ENCODE measurements at regions not wholly inside any gene's neighbourhood (a gene's known extent, or its start where the extent isn't known, plus 50 kb on each side); places are given as distances from the start of the nearest gene placed in this dataset.
"Not testable (repeated sequence)": the region's sequence is repeated elsewhere in the genome, so short reads cannot be mapped to it uniquely, and the experiment has no call there.

- Histone ChIP-seq H3K4me1 (ENCODE audit: control insufficient read depth in 2 of 2, insufficient read depth in 2 of 2, low read length in 2 of 2) (no peaks in the 10 kb centered on the region), H3K27ac (ENCODE audit: low read depth in 2 of 2, low read length in 2 of 2) (no peak overlapping the region), H3K36me3 (ENCODE audit: control insufficient read depth in 2 of 2, insufficient read depth in 2 of 2, low read length in 2 of 2) (no peaks in the 10 kb centered on the region), H3K4me3 (ENCODE audit: low read length in 2 of 2) (no peak overlapping the region), H3K9ac (ENCODE audit: low read depth in 1 of 2, low read length in 2 of 2) (no peak overlapping the region), H3K27me3 (ENCODE audit: control insufficient read depth in 2 of 2, insufficient read depth in 2 of 2, low read length in 2 of 2) (no peaks in the 10 kb centered on the region), H3K9me3 (ENCODE audit: control insufficient read depth in 2 of 2, low read length in 2 of 2) (no peaks in the 10 kb centered on the region)
Measured at GRCh38 chr5:92633875-92634487, 947.0 kb downstream of the NR2F1-AS1 start.

- no peak overlapping the region for H3K4me3 ChIP-seq (ENCODE audit: low read length in 2 of 2)
- no peaks in the 10 kb centered on the region for H3K36me3 ChIP-seq (ENCODE audit: control insufficient read depth in 2 of 2, insufficient read depth in 2 of 2, low read length in 2 of 2)
- no peaks in the 10 kb centered on the region for H3K9me3 ChIP-seq (ENCODE audit: control insufficient read depth in 2 of 2, low read length in 2 of 2)
- no peaks in the 10 kb centered on the region for H3K27me3 ChIP-seq (ENCODE audit: control insufficient read depth in 2 of 2, insufficient read depth in 2 of 2, low read length in 2 of 2)
- H3K4me1 ChIP-seq (ENCODE audit: control insufficient read depth in 2 of 2, insufficient read depth in 2 of 2, low read length in 2 of 2) = no peaks in the 10 kb centered on the region
- H3K27ac ChIP-seq (ENCODE audit: low read depth in 2 of 2, low read length in 2 of 2) = no peak overlapping the region
- H3K9ac ChIP-seq (ENCODE audit: low read depth in 1 of 2, low read length in 2 of 2) = no peak overlapping the region
Measured at GRCh38 chr5:92633176-92633575, 947.8 kb downstream of the NR2F1-AS1 start.

- not testable (repeated sequence) for H3K9me3 ChIP-seq (ENCODE audit: control insufficient read depth in 2 of 2, low read length in 2 of 2); H3K36me3 ChIP-seq (ENCODE audit: control insufficient read depth in 2 of 2, insufficient read depth in 2 of 2, low read length in 2 of 2); H3K4me3 ChIP-seq (ENCODE audit: low read length in 2 of 2); H3K9ac ChIP-seq (ENCODE audit: low read depth in 1 of 2, low read length in 2 of 2); H3K27me3 ChIP-seq (ENCODE audit: control insufficient read depth in 2 of 2, insufficient read depth in 2 of 2, low read length in 2 of 2); H3K4me1 ChIP-seq (ENCODE audit: control insufficient read depth in 2 of 2, insufficient read depth in 2 of 2, low read length in 2 of 2); H3K27ac ChIP-seq (ENCODE audit: low read depth in 2 of 2, low read length in 2 of 2)
Measured at GRCh38 chr5:92631237-92631701, 949.8 kb downstream of the NR2F1-AS1 start.

DNA sequence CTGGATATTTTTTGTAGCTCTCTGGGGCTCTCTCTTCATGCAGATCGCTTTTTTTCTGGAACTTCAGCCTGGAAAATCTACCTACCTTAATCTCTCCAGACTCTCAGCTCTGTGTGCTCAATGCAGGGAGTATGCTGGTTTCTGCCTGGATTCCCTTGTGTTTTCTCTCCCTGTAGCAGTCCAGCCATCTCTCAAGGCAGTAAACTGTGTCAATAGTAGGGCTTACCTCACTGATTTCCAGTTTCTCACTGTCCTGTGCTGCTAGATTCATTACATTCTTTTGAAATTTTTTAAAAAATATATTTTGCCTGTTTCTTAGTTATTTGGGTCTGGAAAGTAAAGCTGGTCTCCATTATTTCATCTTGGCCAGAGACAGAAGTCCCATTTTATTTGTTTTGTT lies 951.4 kb downstream of the NR2F1-AS1 start:
- Histone ChIP-seq H3K4me3 (ENCODE audit: low read length in 2 of 2) (no peak overlapping the region), H3K27me3 (ENCODE audit: control insufficient read depth in 2 of 2, insufficient read depth in 2 of 2, low read length in 2 of 2) (no peaks in the 10 kb centered on the region), H3K36me3 (ENCODE audit: control insufficient read depth in 2 of 2, insufficient read depth in 2 of 2, low read length in 2 of 2) (no peaks in the 10 kb centered on the region), H3K27ac (ENCODE audit: low read depth in 2 of 2, low read length in 2 of 2) (no peak overlapping the region), H3K9me3 (ENCODE audit: control insufficient read depth in 2 of 2, low read length in 2 of 2) (no peaks in the 10 kb centered on the region), H3K9ac (ENCODE audit: low read depth in 1 of 2, low read length in 2 of 2) (no peak overlapping the region), H3K4me1 (ENCODE audit: control insufficient read depth in 2 of 2, insufficient read depth in 2 of 2, low read length in 2 of 2) (no peaks in the 10 kb centered on the region)

GRCh38 chr5:92629000-92629399 lies 952.0 kb downstream of the NR2F1-AS1 start:
- Histone ChIP-seq H3K27ac (ENCODE audit: low read depth in 2 of 2, low read length in 2 of 2) (no peak overlapping the region), H3K4me3 (ENCODE audit: low read length in 2 of 2) (no peak overlapping the region), H3K36me3 (ENCODE audit: control insufficient read depth in 2 of 2, insufficient read depth in 2 of 2, low read length in 2 of 2) (no peaks in the 10 kb centered on the region)

GRCh38 chr5:92627186-92627585 lies 953.8 kb downstream of the NR2F1-AS1 start:
- H3K4me1 ChIP-seq (ENCODE audit: control insufficient read depth in 2 of 2, insufficient read depth in 2 of 2, low read length in 2 of 2) = no peaks in the 10 kb centered on the region
- H3K9ac ChIP-seq (ENCODE audit: low read depth in 1 of 2, low read length in 2 of 2) = no peak overlapping the region
- H3K36me3 ChIP-seq (ENCODE audit: control insufficient read depth in 2 of 2, insufficient read depth in 2 of 2, low read length in 2 of 2) = no peaks in the 10 kb centered on the region
- no peak overlapping the region for H3K4me3 ChIP-seq (ENCODE audit: low read length in 2 of 2)
- no peaks in the 10 kb centered on the region for H3K9me3 ChIP-seq (ENCODE audit: control insufficient read depth in 2 of 2, low read length in 2 of 2)
- H3K27me3 ChIP-seq (ENCODE audit: control insufficient read depth in 2 of 2, insufficient read depth in 2 of 2, low read length in 2 of 2) = no peaks in the 10 kb centered on the region
- H3K27ac ChIP-seq (ENCODE audit: low read depth in 2 of 2, low read length in 2 of 2) = no peak overlapping the region

More at GRCh38 chr5:92629000-92629399, 952.0 kb downstream of the NR2F1-AS1 start:
- no peaks in the 10 kb centered on the region for H3K4me1 ChIP-seq (ENCODE audit: control insufficient read depth in 2 of 2, insufficient read depth in 2 of 2, low read length in 2 of 2)
- no peaks in the 10 kb centered on the region for H3K9me3 ChIP-seq (ENCODE audit: control insufficient read depth in 2 of 2, low read length in 2 of 2)
- H3K9ac ChIP-seq (ENCODE audit: low read depth in 1 of 2, low read length in 2 of 2) = no peak overlapping the region
- no peaks in the 10 kb centered on the region for H3K27me3 ChIP-seq (ENCODE audit: control insufficient read depth in 2 of 2, insufficient read depth in 2 of 2, low read length in 2 of 2)

GRCh38 chr5:92616085-92616484 lies 964.9 kb downstream of the NR2F1-AS1 start:
- Histone ChIP-seq H3K9me3 (ENCODE audit: control insufficient read depth in 2 of 2, low read length in 2 of 2) (no peaks in the 10 kb centered on the region), H3K27ac (ENCODE audit: low read depth in 2 of 2, low read length in 2 of 2) (no peak overlapping the region), H3K9ac (ENCODE audit: low read depth in 1 of 2, low read length in 2 of 2) (no peak overlapping the region), H3K27me3 (ENCODE audit: control insufficient read depth in 2 of 2, insufficient read depth in 2 of 2, low read length in 2 of 2) (no peaks in the 10 kb centered on the region), H3K4me3 (ENCODE audit: low read length in 2 of 2) (no peak overlapping the region), H3K36me3 (ENCODE audit: control insufficient read depth in 2 of 2, insufficient read depth in 2 of 2, low read length in 2 of 2) (no peaks in the 10 kb centered on the region), H3K4me1 (ENCODE audit: control insufficient read depth in 2 of 2, insufficient read depth in 2 of 2, low read length in 2 of 2) (no peaks in the 10 kb centered on the region)

GRCh38 chr5:92613546-92613945 lies 967.5 kb downstream of the NR2F1-AS1 start:
- Histone ChIP-seq H3K27ac (ENCODE audit: low read depth in 2 of 2, low read length in 2 of 2) (no peak overlapping the region), H3K9ac (ENCODE audit: low read depth in 1 of 2, low read length in 2 of 2) (no peak overlapping the region), H3K36me3 (ENCODE audit: control insufficient read depth in 2 of 2, insufficient read depth in 2 of 2, low read length in 2 of 2) (no peaks in the 10 kb centered on the region), H3K4me3 (ENCODE audit: low read length in 2 of 2) (no peak overlapping the region), H3K9me3 (ENCODE audit: control insufficient read depth in 2 of 2, low read length in 2 of 2) (no peaks in the 10 kb centered on the region), H3K4me1 (ENCODE audit: control insufficient read depth in 2 of 2, insufficient read depth in 2 of 2, low read length in 2 of 2) (no peaks in the 10 kb centered on the region), H3K27me3 (ENCODE audit: control insufficient read depth in 2 of 2, insufficient read depth in 2 of 2, low read length in 2 of 2) (no peaks in the 10 kb centered on the region)

DNA sequence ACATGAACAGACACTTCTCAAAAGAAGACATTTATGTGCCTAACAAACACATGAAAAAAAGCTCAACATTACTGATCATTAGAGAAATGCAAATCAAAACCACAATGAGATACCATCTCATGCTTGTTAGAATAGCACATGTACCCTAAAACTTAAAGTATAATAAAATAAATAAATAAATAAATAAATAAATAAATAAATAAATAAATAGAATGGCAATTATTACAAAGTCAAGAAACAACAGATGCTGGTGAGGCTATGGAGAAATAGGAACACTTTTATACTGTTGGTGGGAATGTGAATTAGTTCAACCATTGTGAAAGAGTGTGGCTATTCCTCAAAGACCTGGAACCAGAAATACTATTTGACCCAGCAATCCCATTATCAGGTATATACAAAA lies 970.6 kb downstream of the NR2F1-AS1 start:
- not testable (repeated sequence) for H3K9me3 ChIP-seq (ENCODE audit: control insufficient read depth in 2 of 2, low read length in 2 of 2); H3K27me3 ChIP-seq (ENCODE audit: control insufficient read depth in 2 of 2, insufficient read depth in 2 of 2, low read length in 2 of 2); H3K27ac ChIP-seq (ENCODE audit: low read depth in 2 of 2, low read length in 2 of 2); H3K4me3 ChIP-seq (ENCODE audit: low read length in 2 of 2); H3K36me3 ChIP-seq (ENCODE audit: control insufficient read depth in 2 of 2, insufficient read depth in 2 of 2, low read length in 2 of 2); H3K9ac ChIP-seq (ENCODE audit: low read depth in 1 of 2, low read length in 2 of 2); H3K4me1 ChIP-seq (ENCODE audit: control insufficient read depth in 2 of 2, insufficient read depth in 2 of 2, low read length in 2 of 2)

- Histone ChIP-seq H3K36me3 (ENCODE audit: control insufficient read depth in 2 of 2, insufficient read depth in 2 of 2, low read length in 2 of 2) (no peaks in the 10 kb centered on the region), H3K9me3 (ENCODE audit: control insufficient read depth in 2 of 2, low read length in 2 of 2) (no peaks in the 10 kb centered on the region), H3K4me1 (ENCODE audit: control insufficient read depth in 2 of 2, insufficient read depth in 2 of 2, low read length in 2 of 2) (no peaks in the 10 kb centered on the region), H3K27me3 (ENCODE audit: control insufficient read depth in 2 of 2, insufficient read depth in 2 of 2, low read length in 2 of 2) (no peaks in the 10 kb centered on the region), H3K9ac (ENCODE audit: low read depth in 1 of 2, low read length in 2 of 2) (no peak overlapping the region), H3K27ac (ENCODE audit: low read depth in 2 of 2, low read length in 2 of 2) (no peak overlapping the region), H3K4me3 (ENCODE audit: low read length in 2 of 2) (no peak overlapping the region)
Measured at GRCh38 chr5:92605591-92605990, 975.4 kb downstream of the NR2F1-AS1 start.

All from mucosa of rectum (tissue), 2 donors.